ENCODE measurements at regions not wholly inside any gene's neighbourhood (a gene's known extent, or its start where the extent isn't known, plus 50 kb on each side); places are given as distances from the start of the nearest gene placed in this dataset.

- H3K4me3 ChIP-seq (ENCODE audit: control insufficient read depth, low read depth, low read length) = no peak overlapping the region
- DNase-seq (ENCODE audit: low read depth) = no peak
These were observed 629.6 kb upstream of the EPHA7 start for GRCh38 chr6:94049001-94049400.

GRCh38 chr6:94045099-94045829 lies 625.9 kb upstream of the EPHA7 start:
- H3K4me3 ChIP-seq (ENCODE audit: control insufficient read depth, low read depth, low read length) = no peak overlapping the region
- DNase-seq (ENCODE audit: low read depth) = no peak
- no peak for TF ChIP-seq CTCF (conservative IDR thresholded peaks at IDR 0.05; ENCODE audit: control insufficient read depth, insufficient read depth, low read depth, low read length)

More at GRCh38 chr6:94049001-94049400, 629.6 kb upstream of the EPHA7 start:
- TF ChIP-seq CTCF (conservative IDR thresholded peaks at IDR 0.05; ENCODE audit: control insufficient read depth, insufficient read depth, low read depth, low read length) = no peak

DNA sequence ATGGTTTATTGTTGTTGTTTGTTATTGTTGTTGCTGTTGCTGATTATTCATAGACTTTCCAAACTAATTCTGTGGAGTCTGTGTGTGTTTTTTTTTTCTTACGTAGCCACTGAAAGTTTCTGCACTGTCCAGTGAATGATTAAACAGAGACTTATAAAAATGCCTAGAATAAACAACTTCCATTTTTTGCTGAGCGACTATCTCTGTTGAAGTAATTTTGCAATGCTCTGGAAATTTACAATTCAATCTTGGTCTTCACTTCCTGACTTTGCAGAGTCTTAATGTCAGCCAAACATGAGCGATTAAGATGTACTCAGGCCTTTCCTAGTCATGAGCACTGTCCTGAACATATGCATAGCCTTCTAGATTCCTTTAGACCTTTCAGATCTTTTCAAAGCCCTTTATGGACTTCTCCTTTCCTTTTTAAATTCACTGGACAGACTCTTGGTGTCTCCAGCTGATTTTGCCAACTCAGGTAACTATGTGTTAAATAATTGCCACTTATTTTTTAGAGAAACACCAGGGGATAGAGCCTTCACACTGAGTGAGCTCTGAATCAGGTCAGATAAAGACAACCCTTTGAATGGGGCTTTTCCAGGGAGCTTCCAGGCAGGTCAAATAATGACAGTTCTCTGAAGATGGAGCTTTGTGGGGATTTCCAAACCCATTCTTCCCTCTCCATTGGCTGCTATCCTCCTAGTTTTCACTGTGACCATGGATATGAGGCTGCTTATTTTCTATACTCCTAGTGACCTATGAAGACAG lies 622.8 kb upstream of the EPHA7 start:
- H3K4me3 ChIP-seq (ENCODE audit: control insufficient read depth, low read depth, low read length) = no peak overlapping the region
- DNase-seq (ENCODE audit: low read depth) = no peak
- TF ChIP-seq CTCF (conservative IDR thresholded peaks at IDR 0.05; ENCODE audit: control insufficient read depth, insufficient read depth, low read depth, low read length) = no peak

- no peak for DNase-seq (ENCODE audit: low read depth)
- no peak for TF ChIP-seq CTCF (conservative IDR thresholded peaks at IDR 0.05; ENCODE audit: control insufficient read depth, insufficient read depth, low read depth, low read length)
These were observed 616.7 kb upstream of the EPHA7 start for GRCh38 chr6:94036024-94036423.

DNA sequence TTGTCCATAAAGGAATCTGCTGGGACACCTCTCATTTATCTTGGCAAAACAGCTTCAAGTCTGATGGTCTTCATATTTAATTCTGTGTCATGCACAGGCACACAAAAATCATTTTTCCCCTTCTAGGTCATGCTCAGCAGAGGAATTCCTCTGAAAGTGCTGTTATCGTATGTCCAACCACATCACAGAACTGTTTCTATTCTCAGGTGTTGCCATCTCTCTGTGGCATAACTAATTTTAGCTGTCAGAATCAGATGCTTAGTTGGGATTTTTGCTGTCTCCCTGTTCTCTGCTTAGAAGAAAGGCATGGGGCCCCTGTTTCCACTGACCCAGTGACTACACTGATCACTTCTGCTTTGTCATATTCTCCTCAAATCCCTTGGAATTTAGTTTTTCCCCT lies 608.0 kb upstream of the EPHA7 start:
- no peak overlapping the region for H3K4me3 ChIP-seq (ENCODE audit: control insufficient read depth, low read depth, low read length)
- TF ChIP-seq CTCF (conservative IDR thresholded peaks at IDR 0.05; ENCODE audit: control insufficient read depth, insufficient read depth, low read depth, low read length) = no peak
- no peak for DNase-seq (ENCODE audit: low read depth)

More at GRCh38 chr6:94036024-94036423, 616.7 kb upstream of the EPHA7 start:
- no peak overlapping the region for H3K4me3 ChIP-seq (ENCODE audit: control insufficient read depth, low read depth, low read length)

DNA sequence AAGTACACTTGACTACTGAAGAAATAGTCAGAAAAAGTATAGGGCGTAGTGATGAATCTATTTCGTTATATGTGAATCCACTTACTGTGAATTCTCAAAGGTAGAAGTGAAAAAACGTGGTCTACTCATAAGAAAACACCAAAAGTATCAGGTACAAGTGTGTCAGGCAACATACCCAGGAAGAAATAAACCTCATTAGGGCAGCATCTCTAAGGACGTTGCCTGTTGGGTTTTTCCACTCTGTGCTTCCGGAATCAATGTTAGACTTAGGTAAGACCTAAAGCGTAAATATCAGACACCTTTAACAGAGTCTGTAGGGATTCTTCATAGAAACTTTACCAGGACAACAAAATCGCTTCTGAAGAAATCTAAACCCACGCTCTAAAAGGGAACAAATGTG lies 607.2 kb upstream of the EPHA7 start:
- DNase-seq (ENCODE audit: low read depth) = no peak
- TF ChIP-seq CTCF (conservative IDR thresholded peaks at IDR 0.05; ENCODE audit: control insufficient read depth, insufficient read depth, low read depth, low read length) = no peak
- no peak overlapping the region for H3K4me3 ChIP-seq (ENCODE audit: control insufficient read depth, low read depth, low read length)

Measured in fibroblast of mammary gland (primary cell).